ENCODE measurements at regions not wholly inside any gene's neighbourhood (a gene's known extent, or its start where the extent isn't known, plus 50 kb on each side); places are given as distances from the start of the nearest gene placed in this dataset.

- DNase-seq (ENCODE audit: low read depth in 2 of 2) = no peak
Observed at GRCh38 chr10:79001082-79001885, 67.5 kb upstream of the ZMIZ1 start.

DNA sequence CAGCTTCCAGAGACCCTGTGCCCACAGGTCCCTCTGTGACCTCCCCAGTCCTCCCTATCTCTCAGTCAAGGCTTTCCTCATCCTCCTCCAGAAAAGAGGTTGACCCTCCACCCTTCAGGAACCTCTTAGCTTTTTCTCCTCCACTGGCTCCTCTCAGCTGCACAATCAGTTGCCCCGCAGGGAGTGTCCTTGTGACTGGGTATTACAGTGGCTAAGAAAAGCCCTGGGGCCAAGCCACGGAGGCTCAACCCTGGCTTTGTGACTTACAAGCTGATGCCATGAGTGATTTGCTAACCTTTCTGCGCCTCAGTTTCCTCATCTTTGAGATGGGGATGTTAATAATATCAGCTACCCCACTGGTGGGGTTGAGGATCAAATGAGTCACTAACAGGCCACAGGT is 66.4 kb upstream of the ZMIZ1 start:
- DNase-seq (ENCODE audit: low read depth in 2 of 2) = no peak

DNA sequence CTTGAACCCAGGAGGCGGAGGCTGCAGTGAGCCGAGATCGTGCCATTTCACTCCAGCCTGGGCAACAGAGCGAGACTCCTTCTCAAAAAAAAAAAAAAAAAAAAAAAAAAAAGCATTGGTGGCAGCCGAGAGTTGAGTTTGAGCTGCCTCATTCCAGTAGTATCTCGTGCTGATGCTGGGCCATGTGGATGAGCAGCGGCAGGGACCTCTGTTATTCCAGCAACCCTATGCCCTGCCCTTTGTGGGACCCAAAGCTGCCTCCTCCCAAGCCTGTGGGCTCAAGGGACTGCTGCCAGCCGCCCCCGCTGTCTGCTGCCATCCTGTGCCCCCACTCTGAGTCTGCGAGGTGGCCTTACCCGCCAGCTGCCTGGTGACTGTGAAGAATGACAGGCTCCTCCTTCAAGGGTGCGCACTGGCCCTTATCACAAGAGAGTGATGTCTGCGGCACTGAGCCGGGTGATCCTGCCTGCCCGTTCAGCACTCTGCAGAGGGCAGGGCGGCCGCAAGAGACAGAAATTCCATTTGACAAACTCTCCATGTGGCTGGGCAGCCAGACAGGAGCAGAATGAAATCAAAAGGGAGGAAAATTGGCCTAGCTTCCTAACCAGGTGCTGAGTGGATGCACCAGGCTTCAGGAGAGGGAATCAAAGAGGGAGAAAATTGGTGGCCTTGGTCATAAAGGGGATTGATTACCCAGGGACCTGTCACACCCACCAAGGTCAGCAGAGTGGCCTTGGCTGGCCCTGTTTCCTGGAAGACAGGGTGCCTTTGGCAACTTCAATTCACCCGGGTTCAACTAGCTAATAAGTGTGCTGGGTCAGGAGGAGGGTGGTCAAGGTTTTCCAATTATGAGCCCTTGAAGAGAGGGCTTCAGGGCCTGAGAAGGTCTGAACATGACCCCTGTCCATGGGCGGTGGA is 65.3 kb upstream of the ZMIZ1 start:
- DNase-seq (ENCODE audit: low read depth in 2 of 2) = no peak

DNA sequence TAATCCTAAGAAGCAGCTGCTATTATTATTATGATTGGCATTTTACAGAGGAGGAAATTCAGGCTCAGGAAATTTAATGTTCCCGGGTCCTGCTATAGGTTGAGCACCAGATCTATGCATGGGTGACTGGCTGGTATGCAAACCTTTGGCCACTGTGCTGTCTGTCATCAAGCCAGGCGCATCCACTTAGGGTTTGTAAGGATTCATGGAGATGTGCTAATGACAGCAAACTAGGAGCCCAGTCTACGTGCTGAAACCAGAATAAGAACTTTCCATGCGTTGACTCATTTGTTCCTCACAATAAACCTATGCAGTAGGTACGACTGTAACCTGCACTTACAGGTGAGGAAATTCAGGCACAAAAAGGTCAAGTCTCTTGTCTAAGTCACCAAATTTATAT is 64.5 kb upstream of the ZMIZ1 start:
- DNase-seq (ENCODE audit: low read depth in 2 of 2) = no peak

DNA sequence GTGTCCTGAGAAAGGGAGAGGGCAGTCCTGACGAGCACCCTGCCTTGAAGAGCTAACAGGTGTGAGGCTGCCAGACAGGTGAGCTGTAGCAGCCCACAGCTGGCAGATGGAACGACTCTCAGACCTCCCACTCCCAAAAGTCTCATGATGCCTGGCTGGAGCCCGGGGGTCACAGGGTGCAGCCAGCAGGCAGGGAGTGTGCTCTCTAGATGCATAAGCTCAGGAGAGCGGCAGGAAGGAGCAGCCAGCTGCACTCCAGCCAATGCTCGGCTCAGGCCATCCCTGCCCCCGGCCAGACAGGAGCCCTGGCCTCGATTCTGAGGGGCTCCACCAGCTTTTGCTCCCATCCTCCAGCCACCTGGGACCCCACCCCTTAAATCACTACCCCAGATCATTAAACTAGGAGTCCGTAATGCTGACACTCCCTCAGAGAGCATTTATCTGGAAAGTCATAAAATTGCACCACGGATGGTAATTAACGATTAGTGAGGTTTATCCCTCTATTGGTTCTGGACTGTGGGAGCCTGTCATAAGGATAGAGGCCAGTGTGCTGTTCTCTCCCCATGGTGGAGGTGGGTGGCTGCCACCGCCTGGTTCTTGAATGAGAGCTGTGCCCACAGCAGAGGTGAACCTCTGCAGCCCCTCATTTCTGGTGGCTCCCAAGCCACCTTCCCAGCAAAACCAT is 63.5 kb upstream of the ZMIZ1 start:
- DNase-seq (ENCODE audit: low read depth in 2 of 2) = no peak

GRCh38 chr10:79007018-79007417 is 61.7 kb upstream of the ZMIZ1 start:
- DNase-seq (ENCODE audit: low read depth in 2 of 2) = no peak

DNA sequence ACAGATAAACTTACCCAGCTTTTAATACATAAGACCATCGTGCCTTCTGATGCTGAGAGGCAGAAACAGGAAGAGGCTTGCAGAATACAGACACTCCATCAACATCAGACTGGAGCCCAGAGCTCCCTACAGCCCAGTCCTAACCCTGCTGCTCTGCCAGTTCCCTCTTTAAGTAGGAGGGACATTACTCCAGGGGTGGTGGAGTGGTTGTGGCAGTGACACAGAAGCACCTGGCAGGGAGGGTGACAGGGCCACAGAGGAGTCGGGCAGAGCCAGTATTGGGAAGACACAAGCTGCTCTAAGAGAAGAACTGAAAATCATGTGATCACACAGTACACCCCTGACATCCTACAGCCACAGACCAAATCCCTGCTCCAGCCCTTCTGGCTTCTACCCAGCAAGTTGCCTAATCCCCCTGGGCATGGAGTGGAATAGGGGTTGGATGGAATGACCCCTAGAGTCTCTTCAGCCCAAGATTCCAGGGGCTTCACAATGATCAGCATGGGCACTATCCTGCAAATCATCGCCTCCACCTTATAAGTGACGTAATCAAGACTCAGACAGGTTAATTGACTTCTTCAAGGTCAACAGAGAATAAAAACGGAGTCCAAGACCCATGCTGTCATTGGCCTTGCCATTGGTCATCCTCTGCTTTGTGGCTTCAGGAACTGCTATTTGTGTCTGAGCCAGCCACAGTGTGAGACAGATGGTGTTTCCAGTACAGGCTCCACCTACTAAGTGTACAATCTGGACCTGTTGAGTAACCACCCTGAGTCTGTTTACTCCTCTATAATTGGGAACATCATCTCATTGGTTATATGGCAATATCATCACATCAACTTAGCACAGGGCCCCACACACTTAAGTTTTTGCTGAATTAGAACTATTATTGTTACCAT is 61.1 kb upstream of the ZMIZ1 start:
- DNase-seq (ENCODE audit: low read depth in 2 of 2) = no peak

DNA sequence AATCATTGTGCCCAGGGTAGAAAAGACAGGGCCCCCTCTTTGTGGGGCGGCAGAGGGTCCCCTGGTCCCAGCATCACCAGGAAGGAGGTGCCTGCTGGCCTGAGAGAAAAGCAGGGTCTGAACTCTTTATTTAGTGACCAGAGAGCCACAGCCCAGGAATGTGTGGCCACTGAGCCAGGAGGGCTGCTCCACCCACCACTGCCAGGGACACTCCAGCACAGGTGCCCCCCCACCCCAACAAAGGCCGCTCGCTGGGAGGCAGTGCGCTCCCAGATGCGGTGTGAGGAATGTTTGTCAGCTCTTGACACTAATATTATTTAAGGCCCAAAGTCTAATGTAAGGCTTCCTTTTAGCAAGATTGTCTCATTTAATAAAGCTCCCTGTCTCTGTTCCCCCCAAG is 59.6 kb upstream of the ZMIZ1 start:
- DNase-seq (ENCODE audit: low read depth in 2 of 2) = no peak

DNA sequence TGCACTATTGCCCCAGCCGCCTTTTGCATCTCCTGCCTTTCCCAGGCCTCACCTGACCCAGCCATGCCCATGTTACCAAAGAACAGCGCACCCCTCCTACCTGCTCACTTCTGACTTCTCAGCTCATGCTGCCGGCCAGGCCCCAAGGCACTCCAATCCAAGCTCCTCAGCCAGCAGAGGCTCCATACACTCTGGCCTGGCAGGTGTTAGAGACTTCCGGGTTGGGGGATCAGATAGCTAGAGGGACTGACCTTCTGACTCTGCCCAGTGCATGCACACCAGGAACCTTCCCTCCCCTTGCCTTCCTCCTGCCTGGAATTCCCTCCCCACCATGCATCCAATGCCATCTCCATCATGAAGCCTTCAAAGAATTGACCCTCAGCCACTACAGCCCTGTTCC is 56.2 kb upstream of the ZMIZ1 start:
- DNase-seq (ENCODE audit: low read depth in 2 of 2) = no peak

GRCh38 chr10:79013406-79013987 is 55.3 kb upstream of the ZMIZ1 start:
- no peak for DNase-seq (ENCODE audit: low read depth in 2 of 2)

DNA sequence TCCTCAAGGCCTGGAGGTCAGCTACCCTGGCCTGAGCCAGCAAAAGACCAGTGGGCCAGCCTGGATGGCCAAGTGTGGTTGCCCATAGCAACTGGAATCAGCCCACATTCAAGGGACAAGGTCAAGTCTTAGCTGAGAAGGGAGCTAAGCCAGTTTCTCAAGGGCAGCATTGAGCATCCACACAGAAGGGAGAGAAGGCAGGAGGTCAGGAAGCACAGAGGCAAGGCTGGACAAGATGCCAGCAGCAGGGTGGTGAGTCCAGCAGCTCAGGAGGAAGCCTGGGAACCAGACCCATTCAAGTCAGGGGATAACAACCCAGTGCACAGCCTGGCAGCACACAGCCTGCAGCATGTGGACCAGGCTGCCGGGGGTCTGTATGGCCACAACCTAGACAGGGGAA is 54.0 kb upstream of the ZMIZ1 start:
- DNase-seq (ENCODE audit: low read depth in 2 of 2) = no peak

- DNase-seq (ENCODE audit: low read depth in 2 of 2) = no peak
Observed at GRCh38 chr10:79017882-79018520, 50.8 kb upstream of the ZMIZ1 start.

GRCh38 chr10:79018521-79019011 is 50.2 kb upstream of the ZMIZ1 start:
- DNase-seq (ENCODE audit: low read depth in 2 of 2) = no peak

Measured in stimulated activated CD8-positive, alpha-beta memory T cell treated with anti-CD3 and anti-CD28 coated beads, Interleukin-2, amount 100 ng/mL, for 1 hour (primary cell).